MM.1S (cell line): ENCODE measurements at regions not wholly inside any gene's neighbourhood (a gene's known extent, or its start where the extent isn't known, plus 50 kb on each side); places are given as distances from the start of the nearest gene placed in this dataset.

Experiments used
- DNase-seq: peaks from one replicate; pipeline ENCODE4 v3.0.0-alpha.2; 2015
- H2AFZ ChIP-seq: fragments of 300-600 bp; sonication (generic); 2 replicates; pipeline ENCODE4 v1.6.0; 2016; ENCODE audit warnings: antibody characterized with exemption, low read length
- H3F3A ChIP-seq: fragments of 300-600 bp; sonication (generic); 2 replicates; pipeline ENCODE4 v1.6.1; 2016; ENCODE audit warnings: mild to moderate bottlenecking, antibody characterized with exemption, low read length, moderate library complexity, mixed read lengths; ENCODE audit not compliant: insufficient read depth
- H3K27ac ChIP-seq: fragments of 300-600 bp; sonication (generic); 2 replicates; pipeline ENCODE4 v1.5.1; 2016; ENCODE audit warnings: mild to moderate bottlenecking, low read length
- H3K27me3 ChIP-seq: fragments of 300-600 bp; sonication (generic); replicated peaks from 2 replicates; pipeline ENCODE4 v1.6.0; 2016; ENCODE audit warnings: low read length; ENCODE audit not compliant: insufficient read depth
- H3K36me3 ChIP-seq: fragments of 300-600 bp; sonication (generic); replicated peaks from 2 replicates; pipeline ENCODE4 v1.6.1; 2016; ENCODE audit warnings: mild to moderate bottlenecking, low read length, mixed read lengths; ENCODE audit not compliant: insufficient read depth
- H3K4me1 ChIP-seq: fragments of 300-600 bp; sonication (generic); 2 replicates; pipeline ENCODE4 v1.6.1; 2016; ENCODE audit warnings: low read length, mixed read lengths
- H3K4me2 ChIP-seq: fragments of 300-600 bp; sonication (generic); 2 replicates; pipeline ENCODE4 v1.6.0; 2016; ENCODE audit warnings: low read depth, low read length
- H3K4me3 ChIP-seq: fragments of 300-600 bp; sonication (generic); 2 replicates; pipeline ENCODE4 v1.5.1; 2016; ENCODE audit warnings: low read length, mixed read lengths
- H3K79me2 ChIP-seq: fragments of 300-600 bp; sonication (generic); 2 replicates; pipeline ENCODE4 v1.6.1; 2016; ENCODE audit warnings: mixed run types, low read length, mixed read lengths
- H3K9ac ChIP-seq: fragments of 300-600 bp; sonication (generic); 2 replicates; pipeline ENCODE4 v1.6.1; 2016; ENCODE audit warnings: low read length, mixed read lengths
- H3K9me2 ChIP-seq: fragments of 300-600 bp; sonication (generic); replicated peaks from 2 replicates; pipeline ENCODE4 v1.6.1; 2016; ENCODE audit warnings: mild to moderate bottlenecking, low read length, mixed read lengths; ENCODE audit not compliant: insufficient read depth
- H3K9me3 ChIP-seq: fragments of 300-600 bp; sonication (generic); replicated peaks from 2 replicates; pipeline ENCODE4 v1.6.1; 2016; ENCODE audit warnings: mild to moderate bottlenecking, low read length, mixed read lengths; ENCODE audit not compliant: insufficient read depth
- H4K20me1 ChIP-seq: fragments of 300-600 bp; sonication (generic); 2 replicates; pipeline ENCODE4 v1.6.1; 2016; ENCODE audit warnings: mild to moderate bottlenecking, low read length, moderate library complexity, mixed read lengths; ENCODE audit not compliant: insufficient read depth
- CTCF ChIP-seq: fragments of 300-600 bp; sonication (generic); IDR thresholded peaks from 2 replicates; pipeline ENCODE4 v1.5.1; 2016; ENCODE audit warnings: antibody characterized with exemption, low read length, mixed read lengths
- EZH2 ChIP-seq: fragments of 300-600 bp; sonication (generic); optimal IDR thresholded peaks from 2 replicates; pipeline ENCODE3; 2017; ENCODE audit warnings: low read depth, mild to moderate bottlenecking, antibody characterized with exemption, low read length, mixed read lengths
- EZH2phosphoT487 ChIP-seq: fragments of 300-600 bp; sonication (generic); IDR thresholded peaks from 2 replicates; pipeline ENCODE4 v1.6.1; 2018; ENCODE audit warnings: antibody characterized with exemption, low read length

- Histone ChIP-seq H3K36me3 (no peaks in the 10 kb centered on the region), H4K20me1 (no peaks in the 10 kb centered on the region), H2AFZ (no peak overlapping the region), H3K9me2 (no peaks in the 10 kb centered on the region), H3K27ac (no peak overlapping the region), H3K27me3 (no peaks in the 10 kb centered on the region), H3K4me3 (no peak overlapping the region), H3K9me3 (no peaks in the 10 kb centered on the region), H3K4me2 (no peak overlapping the region), H3F3A (no peaks in the 10 kb centered on the region), H3K4me1 (peaks cover 4% of the 10 kb centered on the region; the same call in 1 of the 2 replicates), H3K79me2 (no peaks in the 10 kb centered on the region), H3K9ac (no peak overlapping the region)
- DNase-seq, result no peak
- no peak for TF ChIP-seq EZH2
- TF ChIP-seq EZH2phosphoT487, result no peak
- no peak for TF ChIP-seq CTCF
Measured at GRCh38 chr6:79780881-79781280, 149.8 kb downstream of the SH3BGRL2 start.

GRCh38 chr6:79778816-79779215, 147.7 kb downstream of the SH3BGRL2 start:
- DNase-seq, result no peak
- no peaks in the 10 kb centered on the region for H3K36me3 ChIP-seq
- H4K20me1 ChIP-seq, result no peaks in the 10 kb centered on the region
- peaks cover 4% of the 10 kb centered on the region; the same call in 1 of the 2 replicates for H3K4me1 ChIP-seq
- H3K27me3 ChIP-seq, result no peaks in the 10 kb centered on the region
- H3K27ac ChIP-seq, result no peak overlapping the region
- no peaks in the 10 kb centered on the region for H3F3A ChIP-seq
- H3K4me3 ChIP-seq, result no peak overlapping the region
- H3K9me3 ChIP-seq, result no peaks in the 10 kb centered on the region
- H3K9ac ChIP-seq, result no peak overlapping the region
- H3K79me2 ChIP-seq, result no peaks in the 10 kb centered on the region
- 0 out of 2 replicates have a peak, but pooled peaks have one; percentile 7 for TF ChIP-seq CTCF
- no peak for TF ChIP-seq EZH2
- TF ChIP-seq EZH2phosphoT487, result no peak
- H3K4me2 ChIP-seq, result no peak overlapping the region
- peak overlapping the region; percentile 89 for H2AFZ ChIP-seq
- no peaks in the 10 kb centered on the region for H3K9me2 ChIP-seq

- no peak overlapping the region for H3K27ac ChIP-seq
- no peaks in the 10 kb centered on the region for H3F3A ChIP-seq
- H2AFZ ChIP-seq, result peak overlapping the region; percentile 89
- peaks cover 4% of the 10 kb centered on the region; the same call in 1 of the 2 replicates for H3K4me1 ChIP-seq
- peak overlapping the region; percentile 52 for H3K4me3 ChIP-seq
- peak overlapping the region; percentile 92 for H3K4me2 ChIP-seq
- peak; percentile 79 for DNase-seq
- no peak for TF ChIP-seq EZH2
- TF ChIP-seq CTCF, result peak; percentile 97
- H4K20me1 ChIP-seq, result no peaks in the 10 kb centered on the region
- H3K27me3 ChIP-seq, result no peaks in the 10 kb centered on the region
- no peaks in the 10 kb centered on the region for H3K36me3 ChIP-seq
- peak overlapping the region; percentile 53; the same call in 1 of the 2 replicates for H3K9ac ChIP-seq
- H3K79me2 ChIP-seq, result no peaks in the 10 kb centered on the region
- H3K9me2 ChIP-seq, result no peaks in the 10 kb centered on the region
- no peaks in the 10 kb centered on the region for H3K9me3 ChIP-seq
Measured at GRCh38 chr6:79777713-79778579, 146.8 kb downstream of the SH3BGRL2 start.
